BE2C (cell line): ENCODE measurements at regions not wholly inside any gene's neighbourhood (a gene's known extent, or its start where the extent isn't known, plus 50 kb on each side); places are given as distances from the start of the nearest gene placed in this dataset.

Experiments
- DNase-seq: peaks from one replicate; pipeline ENCODE4 v3.0.0-alpha.2; 2020
- H3K27me3 ChIP-seq: fragments of 250-450 bp; sonication (Bioruptor Pico); 2 replicates; pipeline ENCODE4 v1.5.1; 2020; ENCODE audit warnings: mild to moderate bottlenecking
- H3K36me3 ChIP-seq: fragments of 250-450 bp; sonication (Bioruptor Pico); 2 replicates; pipeline ENCODE4 v1.5.1; 2020; ENCODE audit warnings: mild to moderate bottlenecking
- H3K4me1 ChIP-seq: fragments of 250-450 bp; sonication (Bioruptor Pico); 2 replicates; pipeline ENCODE4 v1.5.1; 2020
- H3K4me3 ChIP-seq: 2 replicates; pipeline ENCODE4 v1.5.1; 2011; ENCODE audit warnings: low read depth, low read length
- H3K9me3 ChIP-seq: fragments of 250-450 bp; sonication (Bioruptor Pico); 2 replicates; pipeline ENCODE4 v1.5.1; 2020
- TF ChIP-seq, protein P1 (sequence below): IDR thresholded peaks from 2 replicates; pipeline ENCODE4 v1.5.1; 2012; ENCODE audit warnings: mild to moderate bottlenecking, low read depth, low read length

DNA sequence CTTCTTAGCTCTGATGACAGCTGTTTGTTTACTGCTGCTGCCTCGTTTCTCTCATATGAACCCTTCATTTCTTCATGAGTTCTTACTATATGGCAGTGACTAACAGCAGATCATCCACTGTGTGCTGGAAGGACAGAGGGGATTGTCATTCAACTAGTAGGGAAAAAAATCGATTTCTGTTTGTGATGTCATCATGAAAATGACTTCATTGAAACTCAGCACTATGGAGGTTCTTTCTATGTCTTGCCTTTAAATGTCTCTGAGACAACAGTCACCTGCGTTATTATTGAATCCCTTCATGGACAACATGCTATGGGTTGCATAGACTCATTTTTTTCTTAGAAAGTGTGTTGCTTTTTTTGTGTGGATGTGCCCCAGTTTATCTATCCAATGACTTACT is 394.4 kb downstream of the DOK5 start:
- Histone ChIP-seq H3K4me3 (no peak overlapping the region), H3K36me3 (no peaks in the 10 kb centered on the region), H3K4me1 (no peaks in the 10 kb centered on the region), H3K9me3 (no peaks in the 10 kb centered on the region), H3K27me3 (no peaks in the 10 kb centered on the region)
- DNase-seq = no peak
- TF ChIP-seq, protein P1, sequence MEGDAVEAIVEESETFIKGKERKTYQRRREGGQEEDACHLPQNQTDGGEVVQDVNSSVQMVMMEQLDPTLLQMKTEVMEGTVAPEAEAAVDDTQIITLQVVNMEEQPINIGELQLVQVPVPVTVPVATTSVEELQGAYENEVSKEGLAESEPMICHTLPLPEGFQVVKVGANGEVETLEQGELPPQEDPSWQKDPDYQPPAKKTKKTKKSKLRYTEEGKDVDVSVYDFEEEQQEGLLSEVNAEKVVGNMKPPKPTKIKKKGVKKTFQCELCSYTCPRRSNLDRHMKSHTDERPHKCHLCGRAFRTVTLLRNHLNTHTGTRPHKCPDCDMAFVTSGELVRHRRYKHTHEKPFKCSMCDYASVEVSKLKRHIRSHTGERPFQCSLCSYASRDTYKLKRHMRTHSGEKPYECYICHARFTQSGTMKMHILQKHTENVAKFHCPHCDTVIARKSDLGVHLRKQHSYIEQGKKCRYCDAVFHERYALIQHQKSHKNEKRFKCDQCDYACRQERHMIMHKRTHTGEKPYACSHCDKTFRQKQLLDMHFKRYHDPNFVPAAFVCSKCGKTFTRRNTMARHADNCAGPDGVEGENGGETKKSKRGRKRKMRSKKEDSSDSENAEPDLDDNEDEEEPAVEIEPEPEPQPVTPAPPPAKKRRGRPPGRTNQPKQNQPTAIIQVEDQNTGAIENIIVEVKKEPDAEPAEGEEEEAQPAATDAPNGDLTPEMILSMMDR = no peak

DNA sequence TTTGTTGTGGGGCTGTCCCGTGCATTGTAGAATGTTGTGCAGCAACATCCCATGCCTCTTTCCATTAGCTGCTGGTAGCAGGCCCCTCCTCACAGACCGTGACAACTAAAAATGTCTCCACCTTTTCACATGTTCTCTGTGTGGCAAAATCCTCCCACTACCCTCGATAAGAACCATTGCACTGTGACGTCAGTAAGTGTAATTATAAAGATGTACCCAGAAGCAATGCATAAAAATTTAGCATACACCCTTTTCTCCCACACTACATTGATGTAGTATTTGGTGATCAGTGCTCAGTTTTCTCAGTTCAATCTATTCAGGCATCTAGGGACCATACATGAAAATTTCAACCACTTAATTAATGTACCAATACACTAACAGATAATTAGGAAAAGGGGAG is 389.9 kb downstream of the DOK5 start:
- Histone ChIP-seq H3K4me3 (no peak overlapping the region), H3K36me3 (no peaks in the 10 kb centered on the region), H3K9me3 (no peaks in the 10 kb centered on the region), H3K4me1 (no peaks in the 10 kb centered on the region), H3K27me3 (no peaks in the 10 kb centered on the region)
- TF ChIP-seq, protein P1 = no peak
- DNase-seq = no peak

DNA sequence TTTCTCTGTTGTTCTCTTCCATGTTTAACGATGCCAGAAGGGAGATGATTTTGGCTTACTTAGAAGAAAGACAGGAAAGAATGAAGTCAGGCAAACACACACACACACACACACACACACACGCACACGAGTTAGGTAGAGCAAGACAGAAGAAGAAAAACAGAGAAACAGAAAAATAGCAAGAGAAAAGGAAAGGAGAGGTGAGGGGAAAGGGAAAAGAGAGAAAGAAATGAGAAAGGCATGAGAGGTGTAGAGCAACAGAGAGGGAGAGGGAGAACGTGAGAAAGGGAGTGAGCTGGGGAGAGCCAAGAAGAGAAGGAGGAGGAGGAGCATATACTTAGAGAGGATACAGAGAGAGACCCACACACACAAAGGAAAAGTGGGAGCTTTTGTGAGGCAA is 385.3 kb downstream of the DOK5 start:
- no peak overlapping the region for H3K4me3 ChIP-seq
- no peaks in the 10 kb centered on the region for H3K36me3 ChIP-seq
- H3K27me3 ChIP-seq = no peaks in the 10 kb centered on the region
- DNase-seq = no peak
- no peaks in the 10 kb centered on the region for H3K9me3 ChIP-seq
- no peaks in the 10 kb centered on the region for H3K4me1 ChIP-seq
- TF ChIP-seq, protein P1 = no peak

DNA sequence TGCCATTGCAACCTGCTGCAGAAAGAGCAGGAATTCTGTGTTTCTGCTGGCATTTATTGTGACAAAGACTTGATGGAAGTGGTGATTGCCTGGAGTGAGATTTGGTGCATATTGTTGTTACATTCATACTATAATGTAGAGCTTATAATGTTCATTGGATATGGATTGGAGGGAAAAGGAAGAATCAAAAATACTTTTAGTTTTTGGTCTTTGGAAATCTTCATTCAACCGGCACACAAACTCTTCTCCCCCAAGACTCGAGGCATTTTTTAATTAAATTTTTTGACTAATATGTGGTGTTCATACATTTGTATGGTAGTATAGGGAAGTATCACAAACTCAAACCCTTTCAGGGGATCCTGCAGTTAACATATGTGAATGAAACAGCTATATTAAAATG is 380.8 kb downstream of the DOK5 start:
- Histone ChIP-seq H3K4me3 (no peak overlapping the region), H3K36me3 (no peaks in the 10 kb centered on the region), H3K27me3 (no peaks in the 10 kb centered on the region), H3K9me3 (no peaks in the 10 kb centered on the region), H3K4me1 (no peaks in the 10 kb centered on the region)
- DNase-seq = no peak
- TF ChIP-seq, protein P1 = no peak

DNA sequence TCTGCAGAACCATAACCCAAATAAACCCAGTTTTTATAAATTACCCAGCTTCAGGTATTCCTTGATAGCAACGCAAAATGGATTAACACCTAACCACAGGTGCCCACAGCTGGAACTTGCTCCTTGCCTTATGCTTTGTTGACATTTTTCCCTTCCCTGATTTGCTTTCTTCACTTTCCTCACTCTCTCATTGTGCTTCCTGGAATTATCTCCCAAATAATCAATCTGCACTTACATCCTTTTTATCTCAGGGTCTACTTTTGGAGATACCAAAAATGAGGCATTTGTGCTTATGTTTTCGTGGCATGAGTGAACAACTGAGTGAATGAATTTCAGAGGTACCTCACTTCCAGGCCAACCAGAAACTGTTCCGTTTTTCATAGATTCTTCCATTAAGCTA is 374.3 kb downstream of the DOK5 start:
- Histone ChIP-seq H3K9me3 (no peaks in the 10 kb centered on the region), H3K4me3 (no peak overlapping the region), H3K27me3 (no peaks in the 10 kb centered on the region), H3K36me3 (no peaks in the 10 kb centered on the region), H3K4me1 (peaks cover 17% of the 10 kb centered on the region)
- TF ChIP-seq, protein P1 = no peak
- DNase-seq = no peak

DNA sequence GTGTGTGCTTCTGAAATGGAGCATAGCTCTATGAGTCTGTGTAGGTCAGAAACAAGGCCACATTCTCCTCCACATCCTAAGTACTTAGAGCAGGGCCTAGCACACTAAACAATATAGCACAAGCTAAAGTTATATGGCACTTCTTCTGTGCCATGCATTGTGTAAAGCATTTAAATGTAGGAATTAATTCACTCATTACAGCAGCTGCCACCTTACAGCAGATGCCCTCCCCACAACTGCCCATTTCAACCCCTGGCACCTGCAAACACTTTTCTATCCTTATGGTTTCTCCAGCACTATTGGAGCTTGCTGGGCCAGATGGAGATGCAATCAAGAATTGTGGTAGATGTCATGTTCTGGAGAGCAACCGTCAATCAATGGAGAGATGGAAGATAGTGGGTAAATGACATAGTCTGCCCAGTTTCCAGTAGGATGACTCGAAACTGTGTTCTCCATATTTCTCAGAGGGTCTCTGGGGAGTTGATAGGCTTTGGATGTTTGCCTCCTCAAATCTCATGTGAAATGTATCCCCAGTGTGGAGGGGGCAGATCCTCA is 373.7 kb downstream of the DOK5 start:
- no peaks in the 10 kb centered on the region for H3K36me3 ChIP-seq
- no peaks in the 10 kb centered on the region for H3K27me3 ChIP-seq
- H3K9me3 ChIP-seq = no peaks in the 10 kb centered on the region
- TF ChIP-seq, protein P1 = no peak
- DNase-seq = peak; percentile 25
- no peak overlapping the region for H3K4me3 ChIP-seq
- H3K4me1 ChIP-seq = peaks cover 18% of the 10 kb centered on the region
